AG04450 (cell line): ENCODE measurements at regions not wholly inside any gene's neighbourhood (a gene's known extent, or its start where the extent isn't known, plus 50 kb on each side); places are given as distances from the start of the nearest gene placed in this dataset.
A peak's percentile ranks its signal among the peaks of the same experiment; 100 is the strongest.

Experiments used
- CTCF ChIA-PET: fragments of 300-600, 350-600 bp; formaldehyde crosslinking; extraction: SDS; loops from one replicate; lab custom pipeline; 2022; ENCODE audit warnings: antibody characterized with exemption, inconsistent platforms; lab: Charles Lee
- POLR2A ChIA-PET: fragments of 350-600 bp; formaldehyde crosslinking; extraction: SDS; loops from one replicate; lab custom pipeline; 2021; ENCODE audit warnings: antibody characterized with exemption, inconsistent platforms; lab: Yijun Ruan, JAX
- DNase-seq: peaks from one replicate; pipeline ENCODE4 v3.0.0-alpha.2; 2011; ENCODE audit warnings: low read depth, low spot score
- H3K27ac ChIP-seq: one replicate; pipeline ENCODE4 v1.5.1; 2012; ENCODE audit warnings: low read depth, low read length, control low read depth
- H3K27me3 ChIP-seq: one replicate; pipeline ENCODE4 v1.6.0; 2012; ENCODE audit warnings: low read length; ENCODE audit not compliant: control insufficient read depth, insufficient read depth
- H3K4me3 ChIP-seq: 2 replicates; pipeline ENCODE4 v1.5.1; 2011; ENCODE audit warnings: mild to moderate bottlenecking, low read depth, low read length, control low read depth
- H3K9me3 ChIP-seq: 2 replicates; pipeline ENCODE4 v1.5.1; 2012; ENCODE audit warnings: low read length; ENCODE audit not compliant: control insufficient read depth, insufficient read depth
- TF ChIP-seq, protein P1 (sequence below): IDR thresholded peaks from 2 replicates; pipeline ENCODE4 v1.5.1; 2011; ENCODE audit warnings: low read depth, low read length, control low read depth, inconsistent platforms

DNA sequence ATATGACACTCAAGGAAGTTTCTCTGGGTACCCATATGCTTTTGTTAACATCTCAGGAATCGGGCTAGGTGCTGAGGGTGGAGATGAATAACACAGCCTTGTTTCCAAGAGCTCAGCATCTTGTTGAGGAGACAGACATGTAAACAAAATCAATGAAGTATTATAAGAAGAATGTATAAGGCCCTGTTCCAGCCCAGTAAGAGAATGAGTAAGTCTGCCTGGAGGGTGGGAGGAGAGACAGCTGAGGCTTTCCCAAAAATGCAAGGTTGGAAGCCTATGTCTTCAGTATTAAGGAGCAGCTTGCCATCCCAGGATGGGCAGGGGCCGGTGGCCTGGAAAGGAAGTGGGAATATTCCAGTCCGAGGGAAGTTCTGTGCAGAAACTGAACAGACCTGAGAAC, 615.3 kb upstream of the BTBD3 start:
- ChIA-PET CTCF (interaction anchor here (1.0 to 1.1 kb wide), 2 partner anchors 242 to 750 kb away, joined by 3 read pairs; no protein-coding TSS in a partner anchor), POLR2A (interaction anchor here (0.6 kb wide), 1 partner anchor 631 kb away, joined by 3 read pairs; no protein-coding TSS in a partner anchor)
- Histone ChIP-seq H3K9me3 (no peaks in the 10 kb centered on the region), H3K27me3 (no peaks in the 10 kb centered on the region), H3K27ac (no peak overlapping the region), H3K4me3 (no peak overlapping the region)
- TF ChIP-seq, protein P1, sequence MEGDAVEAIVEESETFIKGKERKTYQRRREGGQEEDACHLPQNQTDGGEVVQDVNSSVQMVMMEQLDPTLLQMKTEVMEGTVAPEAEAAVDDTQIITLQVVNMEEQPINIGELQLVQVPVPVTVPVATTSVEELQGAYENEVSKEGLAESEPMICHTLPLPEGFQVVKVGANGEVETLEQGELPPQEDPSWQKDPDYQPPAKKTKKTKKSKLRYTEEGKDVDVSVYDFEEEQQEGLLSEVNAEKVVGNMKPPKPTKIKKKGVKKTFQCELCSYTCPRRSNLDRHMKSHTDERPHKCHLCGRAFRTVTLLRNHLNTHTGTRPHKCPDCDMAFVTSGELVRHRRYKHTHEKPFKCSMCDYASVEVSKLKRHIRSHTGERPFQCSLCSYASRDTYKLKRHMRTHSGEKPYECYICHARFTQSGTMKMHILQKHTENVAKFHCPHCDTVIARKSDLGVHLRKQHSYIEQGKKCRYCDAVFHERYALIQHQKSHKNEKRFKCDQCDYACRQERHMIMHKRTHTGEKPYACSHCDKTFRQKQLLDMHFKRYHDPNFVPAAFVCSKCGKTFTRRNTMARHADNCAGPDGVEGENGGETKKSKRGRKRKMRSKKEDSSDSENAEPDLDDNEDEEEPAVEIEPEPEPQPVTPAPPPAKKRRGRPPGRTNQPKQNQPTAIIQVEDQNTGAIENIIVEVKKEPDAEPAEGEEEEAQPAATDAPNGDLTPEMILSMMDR: no peak
- DNase-seq: peak; percentile 51

DNA sequence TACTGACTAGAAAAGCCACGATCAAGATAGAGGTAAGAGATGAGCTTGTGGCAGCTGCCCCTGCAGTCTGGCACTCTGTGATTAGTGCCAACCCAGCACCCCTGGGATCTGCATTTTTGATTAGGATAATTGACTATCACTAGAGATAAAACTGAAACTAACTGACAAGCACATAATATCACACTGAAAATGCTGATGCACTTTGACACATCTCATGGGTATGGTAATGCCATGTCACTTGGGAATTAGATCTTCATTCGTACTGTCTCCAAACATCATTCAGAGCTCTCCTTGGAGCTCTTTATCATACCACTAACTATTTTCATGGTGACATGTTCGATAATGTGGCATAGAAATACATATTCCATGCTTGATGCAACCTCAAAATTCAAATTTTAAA, 612.9 kb upstream of the BTBD3 start:
- CTCF ChIA-PET: no interaction called here
- TF ChIP-seq, protein P1: no peak
- POLR2A ChIA-PET: no interaction called here
- H3K27me3 ChIP-seq: no peaks in the 10 kb centered on the region
- H3K9me3 ChIP-seq: no peaks in the 10 kb centered on the region
- DNase-seq: no peak
- no peak overlapping the region for H3K27ac ChIP-seq
- H3K4me3 ChIP-seq: no peak overlapping the region

DNA sequence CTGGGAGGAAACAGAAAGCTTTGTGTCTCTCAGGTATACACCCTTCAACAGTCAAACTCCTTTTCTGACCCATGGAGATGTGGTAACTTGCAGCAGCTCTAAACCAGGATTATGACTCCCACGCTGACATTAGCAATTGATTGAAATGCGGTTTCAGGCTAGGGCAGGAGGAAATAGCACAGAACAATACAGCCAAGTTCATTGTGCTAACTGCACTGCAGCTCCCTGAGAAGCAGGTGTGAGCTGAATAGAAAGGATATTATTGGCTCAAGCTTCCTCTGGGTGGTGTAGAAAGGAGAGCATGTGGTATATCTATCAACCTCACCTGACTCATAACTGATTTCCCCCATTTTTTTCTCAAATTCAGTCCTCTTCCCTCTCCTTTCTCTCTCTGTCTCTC, 612.3 kb upstream of the BTBD3 start:
- Histone ChIP-seq H3K9me3 (no peaks in the 10 kb centered on the region), H3K27ac (no peak overlapping the region), H3K27me3 (no peaks in the 10 kb centered on the region), H3K4me3 (no peak overlapping the region)
- DNase-seq: no peak
- TF ChIP-seq, protein P1: no peak
- ChIA-PET CTCF (no interaction called here), POLR2A (no interaction called here)

DNA sequence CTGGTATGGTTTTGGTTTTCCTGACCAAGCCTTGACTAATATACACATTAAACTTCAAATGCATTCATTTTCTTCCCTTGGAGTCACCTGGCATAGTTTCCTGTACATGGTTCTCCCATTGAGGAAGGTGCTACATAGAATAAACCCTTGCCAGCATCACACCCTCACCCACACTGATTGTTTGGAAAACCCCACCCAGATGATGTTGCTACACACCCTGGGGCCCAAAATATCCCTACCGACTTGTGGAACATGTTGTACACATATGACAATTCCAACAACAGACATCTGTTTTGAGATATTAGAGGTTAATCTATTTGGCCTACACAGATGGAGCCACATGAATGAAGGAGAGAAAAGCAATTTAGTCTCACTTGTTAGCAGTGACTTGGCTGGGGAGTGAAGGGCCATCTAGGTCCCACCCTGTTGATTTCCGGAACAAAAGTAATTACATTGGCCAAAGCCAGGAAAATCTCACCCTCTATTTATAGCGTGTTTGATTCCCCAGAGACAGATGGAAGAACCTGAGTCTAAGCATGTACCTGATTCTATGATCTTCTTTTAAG, 606.0 kb upstream of the BTBD3 start:
- Histone ChIP-seq H3K9me3 (no peaks in the 10 kb centered on the region), H3K27ac (no peak overlapping the region), H3K4me3 (no peak overlapping the region), H3K27me3 (no peaks in the 10 kb centered on the region)
- CTCF ChIA-PET: no interaction called here
- TF ChIP-seq, protein P1: no peak
- POLR2A ChIA-PET: no interaction called here
- DNase-seq: no peak

- CTCF ChIA-PET: no interaction called here
- Histone ChIP-seq H3K4me3 (no peak overlapping the region), H3K9me3 (no peaks in the 10 kb centered on the region), H3K27ac (no peak overlapping the region), H3K27me3 (no peaks in the 10 kb centered on the region)
- no peak for DNase-seq
- POLR2A ChIA-PET: no interaction called here
- TF ChIP-seq, protein P1: no peak
Measured at GRCh38 chr20:11315525-11315924, 602.2 kb upstream of the BTBD3 start.
